GM12873 (cell line): ENCODE measurements at regions not wholly inside any gene's neighbourhood (a gene's known extent, or its start where the extent isn't known, plus 50 kb on each side); places are given as distances from the start of the nearest gene placed in this dataset.

Experiments
- TF ChIP-seq, protein P1 (sequence below): IDR thresholded peaks from 2 replicates; pipeline ENCODE4 v1.5.1; 2012; ENCODE audit warnings: low read depth, mild to moderate bottlenecking, moderate library complexity, low read length, control low read depth; ENCODE audit not compliant: insufficient read depth; ENCODE audit errors: missing control alignments

DNA sequence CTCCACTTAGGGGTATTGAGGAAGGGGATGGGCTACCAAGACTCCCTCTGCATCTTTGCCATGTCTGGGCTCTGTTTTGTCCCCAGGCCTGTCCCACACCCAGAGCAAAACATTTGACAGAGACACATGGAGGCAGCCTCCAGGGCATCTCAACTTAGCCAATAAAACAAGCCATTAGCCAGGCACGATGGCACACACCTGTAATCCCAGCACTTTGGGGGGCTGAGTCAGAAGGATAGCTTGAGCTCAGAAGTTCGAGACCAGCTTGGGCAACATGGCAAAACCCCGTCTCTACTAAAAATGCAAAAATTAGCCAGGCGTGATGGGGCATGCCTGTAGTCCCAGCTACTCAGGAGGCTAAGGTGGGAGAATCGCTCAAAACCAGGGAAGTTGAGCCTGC lies 120.3 kb upstream of the IPO9 start:
- TF ChIP-seq, protein P1, sequence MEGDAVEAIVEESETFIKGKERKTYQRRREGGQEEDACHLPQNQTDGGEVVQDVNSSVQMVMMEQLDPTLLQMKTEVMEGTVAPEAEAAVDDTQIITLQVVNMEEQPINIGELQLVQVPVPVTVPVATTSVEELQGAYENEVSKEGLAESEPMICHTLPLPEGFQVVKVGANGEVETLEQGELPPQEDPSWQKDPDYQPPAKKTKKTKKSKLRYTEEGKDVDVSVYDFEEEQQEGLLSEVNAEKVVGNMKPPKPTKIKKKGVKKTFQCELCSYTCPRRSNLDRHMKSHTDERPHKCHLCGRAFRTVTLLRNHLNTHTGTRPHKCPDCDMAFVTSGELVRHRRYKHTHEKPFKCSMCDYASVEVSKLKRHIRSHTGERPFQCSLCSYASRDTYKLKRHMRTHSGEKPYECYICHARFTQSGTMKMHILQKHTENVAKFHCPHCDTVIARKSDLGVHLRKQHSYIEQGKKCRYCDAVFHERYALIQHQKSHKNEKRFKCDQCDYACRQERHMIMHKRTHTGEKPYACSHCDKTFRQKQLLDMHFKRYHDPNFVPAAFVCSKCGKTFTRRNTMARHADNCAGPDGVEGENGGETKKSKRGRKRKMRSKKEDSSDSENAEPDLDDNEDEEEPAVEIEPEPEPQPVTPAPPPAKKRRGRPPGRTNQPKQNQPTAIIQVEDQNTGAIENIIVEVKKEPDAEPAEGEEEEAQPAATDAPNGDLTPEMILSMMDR = no peak

DNA sequence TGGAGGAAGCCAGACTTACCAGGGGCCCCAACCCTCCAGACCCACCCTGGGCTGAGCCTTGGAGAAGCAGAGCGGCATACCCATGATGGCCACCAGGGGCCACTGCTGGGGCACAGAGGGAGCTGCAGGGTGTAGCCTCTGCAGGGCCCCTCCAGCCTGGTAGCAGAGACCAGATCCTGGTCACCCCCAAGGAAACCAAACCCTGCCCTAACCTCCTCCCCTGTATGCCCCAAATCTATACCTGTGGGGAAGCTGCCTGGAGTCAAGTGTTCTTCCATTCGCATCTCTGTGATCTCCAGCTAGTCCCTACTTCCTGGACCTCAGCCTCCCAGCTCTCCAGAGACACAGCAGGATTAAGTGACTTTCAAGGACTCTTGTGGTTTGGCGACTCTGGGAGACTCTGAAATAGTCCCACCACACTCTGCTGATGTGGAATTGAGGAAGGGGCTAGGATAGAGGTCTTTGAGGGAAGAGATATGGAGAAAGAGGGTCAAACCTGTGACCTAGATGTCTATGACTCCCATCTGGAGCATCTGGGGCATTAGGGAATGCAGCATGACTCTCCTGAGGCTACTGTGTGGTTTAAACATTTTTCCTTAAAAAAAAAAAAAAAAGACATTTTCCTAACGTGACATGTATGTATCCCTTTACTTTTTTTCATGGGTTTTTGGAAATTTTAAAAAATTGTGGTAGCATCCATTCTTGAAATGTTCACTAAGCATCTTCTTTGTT lies 119.2 kb upstream of the IPO9 start:
- TF ChIP-seq, protein P1 = peak; percentile 93

DNA sequence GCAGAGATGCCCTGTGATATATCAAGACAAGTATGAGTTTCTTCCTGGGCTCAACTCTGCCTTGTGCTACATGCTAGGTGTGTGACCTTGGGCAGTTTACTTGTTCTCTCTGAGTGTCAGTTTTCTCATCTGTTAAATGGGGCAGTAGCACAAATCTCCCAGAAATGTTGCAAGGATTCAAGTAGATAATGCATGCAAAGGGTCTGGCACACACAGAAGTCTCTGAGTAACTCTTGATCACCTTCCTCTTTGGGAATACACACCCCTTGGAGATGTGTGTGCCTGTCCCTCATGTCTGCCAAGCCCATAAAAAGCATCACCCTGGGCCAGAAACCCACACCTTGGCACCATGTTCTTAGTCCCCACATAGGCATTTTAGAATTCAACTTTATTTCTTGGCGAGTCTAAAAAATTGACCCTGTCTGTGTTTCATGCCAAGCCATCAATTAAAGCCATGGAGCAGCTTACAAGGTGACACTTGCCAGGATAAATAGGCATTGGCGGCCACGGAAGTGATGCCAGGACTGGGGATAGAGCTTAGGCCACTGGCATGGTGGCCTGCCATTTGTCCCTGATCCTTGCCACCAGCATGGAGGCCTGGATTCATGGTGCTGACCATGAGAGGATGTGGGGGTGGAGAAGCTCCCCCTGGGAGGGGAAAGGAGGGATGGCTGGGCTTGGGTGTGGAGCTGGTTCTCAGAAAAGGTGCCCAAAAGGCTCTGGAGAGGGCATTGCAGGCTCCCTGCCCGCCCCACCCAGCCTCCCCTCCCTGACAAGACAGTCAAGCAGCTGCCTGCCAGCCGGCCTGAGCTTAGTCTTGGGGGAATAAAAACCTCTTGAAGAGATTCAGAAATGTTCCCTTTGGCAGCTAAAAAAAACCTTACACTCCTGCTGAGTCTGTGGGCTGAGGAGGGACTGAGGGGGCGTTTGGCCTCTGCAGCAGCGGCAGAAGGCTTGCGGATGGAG lies 118.0 kb upstream of the IPO9 start:
- TF ChIP-seq, protein P1 = no peak

DNA sequence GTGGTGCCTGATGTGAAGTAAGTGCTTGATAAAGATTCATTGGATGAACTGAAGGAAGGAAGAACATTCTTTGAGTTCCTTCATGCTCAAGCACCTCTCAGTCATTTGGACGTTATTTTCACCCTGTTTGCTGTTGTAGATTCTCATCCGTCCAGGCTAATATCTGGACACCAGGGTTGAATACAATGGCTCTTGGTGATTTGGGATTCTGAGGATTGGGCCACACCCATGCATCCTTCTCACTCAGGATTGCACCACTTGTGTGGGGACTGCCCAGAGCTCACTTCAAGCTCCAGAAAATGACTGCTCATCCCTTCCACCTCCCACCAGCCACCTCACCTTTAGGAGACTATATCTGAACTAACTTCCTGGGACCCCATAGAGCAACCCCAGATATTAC lies 117.1 kb upstream of the IPO9 start:
- TF ChIP-seq, protein P1 = no peak

DNA sequence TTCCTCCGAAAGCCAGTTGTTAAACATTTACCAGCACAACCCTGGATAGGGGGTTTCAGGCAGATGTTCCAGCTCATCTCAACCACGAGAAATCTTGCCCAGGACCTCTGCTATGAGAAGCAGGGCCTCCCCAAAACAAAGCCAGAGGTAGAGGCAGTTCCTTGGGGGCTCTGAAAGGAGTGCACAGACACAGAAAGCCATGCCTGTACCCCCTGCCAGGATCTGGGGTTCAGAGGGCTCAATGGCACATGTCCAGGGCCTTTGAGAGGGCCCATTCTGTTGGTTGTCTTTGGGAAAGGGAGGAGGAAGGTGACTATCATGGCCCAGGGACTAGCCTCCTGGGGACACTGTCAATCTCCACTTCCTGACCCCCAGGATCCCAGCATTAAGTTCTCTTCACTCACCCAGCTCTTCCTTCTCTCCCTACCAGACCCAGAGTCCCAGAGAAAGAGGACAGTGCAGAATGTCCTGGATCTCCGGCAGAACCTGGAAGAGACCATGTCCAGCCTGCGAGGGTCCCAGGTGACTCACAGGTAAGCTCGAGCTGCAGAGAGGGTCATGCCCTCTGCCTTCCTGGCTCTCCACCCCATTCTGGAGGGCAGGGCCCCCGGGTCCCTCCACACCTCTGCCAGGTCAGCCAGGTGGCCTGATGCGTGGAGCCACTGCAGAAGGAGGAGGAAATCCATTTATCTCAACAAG lies 116.4 kb upstream of the IPO9 start:
- TF ChIP-seq, protein P1 = no peak

DNA sequence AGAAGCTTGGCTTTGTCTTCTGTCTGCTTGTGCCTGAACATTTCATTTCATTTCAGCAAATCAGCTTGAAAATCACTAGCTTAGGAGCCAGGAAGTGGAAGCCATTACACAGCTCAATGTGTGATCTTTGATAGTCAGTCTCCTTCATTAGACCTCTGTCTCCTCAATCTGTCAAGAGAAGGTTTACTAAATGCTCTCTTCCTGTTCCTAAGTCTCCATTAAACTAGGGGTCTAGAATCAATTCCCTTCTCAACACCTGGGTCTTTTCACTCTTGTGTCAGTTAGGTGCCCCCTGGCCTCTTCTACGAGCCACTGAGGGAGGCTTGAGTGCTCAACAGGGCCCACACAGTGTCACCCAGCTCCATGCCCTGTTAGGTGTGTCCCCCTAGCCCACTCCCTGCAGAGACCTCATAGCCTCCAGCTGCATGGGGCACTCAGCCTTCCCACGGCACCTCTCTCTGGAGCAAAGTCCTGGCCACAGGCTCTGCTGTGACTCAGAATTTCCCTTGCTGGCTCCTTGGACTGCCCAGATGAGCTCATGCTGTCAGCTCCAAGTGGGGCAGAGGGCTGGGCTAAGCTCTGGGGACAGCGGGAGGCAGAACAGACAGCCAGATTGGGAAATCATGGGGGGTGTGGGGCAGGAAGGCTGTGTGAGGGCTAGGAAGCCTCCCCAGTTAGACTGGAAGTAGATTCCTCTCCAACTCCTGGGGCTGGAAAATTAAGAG lies 115.7 kb upstream of the IPO9 start:
- TF ChIP-seq, protein P1 = no peak
